Body of pancreas (tissue), 4 donors: ENCODE measurements at regions not wholly inside any gene's neighbourhood (a gene's known extent, or its start where the extent isn't known, plus 50 kb on each side); places are given as distances from the start of the nearest gene placed in this dataset.
A peak's percentile ranks its signal among the peaks of the same experiment; 100 is the strongest.

ENCODE experiments used
- ATAC-seq: fragments of 150-250 bp; one replicate; pipeline ENCODE4 v1.9.1; 2016
- DNase-seq, 4 donors: peaks; one replicate each; pipeline ENCODE4 v3.0.0-alpha.2; 2019
- H3K27ac ChIP-seq, 4 donors: fragments of 200-600 bp; sonication (generic); 1 replicate in 3 of 4; 2 replicates in 1 of 4; pipeline versions ENCODE4 v1.5.1 to v1.6.1; 2016 to 2019; ENCODE audit warnings: mild to moderate bottlenecking in 1 of 4, mixed read lengths in 1 of 4, moderate library complexity in 1 of 4
- H3K27me3 ChIP-seq, 2 donors: fragments of 200-600 bp; sonication (generic); one replicate each; pipeline ENCODE4 v1.6.0; 2016; ENCODE audit warnings: mild to moderate bottlenecking in 1 of 2
- H3K36me3 ChIP-seq, 2 donors: fragments of 200-600 bp; sonication (generic); replicated peaks in 1 of 2; 2 replicates each; pipeline ENCODE4 v1.5.1; 2016; ENCODE audit warnings: low read depth in 2 of 2; ENCODE audit not compliant: insufficient read depth in 1 of 2
- H3K4me1 ChIP-seq: fragments of 200-600 bp; sonication (generic); one replicate; pipeline ENCODE4 v1.6.0; 2016
- H3K4me3 ChIP-seq, 2 donors: fragments of 200-600 bp; sonication (generic); 1 replicate in 1 of 2; 2 replicates in 1 of 2; pipeline ENCODE4 v1.5.1; 2016 to 2019
- H3K9me3 ChIP-seq, 3 donors: fragments of 200-600 bp; sonication (generic); 1 replicate in 2 of 3; 2 replicates in 1 of 3; pipeline ENCODE4 v1.5.1; 2016
- POLR2A ChIP-seq, 3 donors: fragments of 450-650 bp; IDR thresholded peaks; one replicate each; pipeline ENCODE4 v1.6.1; 2016; ENCODE audit warnings: antibody characterized with exemption in 3 of 3, mild to moderate bottlenecking in 2 of 3
- WGBS, 2 donors: methylation state at CpG; one replicate each; pipeline ENCODE4 v1.1.5; 2017; 5-methylcytosine and 5-hydroxymethylcytosine counted together
- intact Hi-C: fragments of 100-400 bp; cut with DNase I; formaldehyde crosslinking; loops from one replicate; pipeline ENCODE4 v1.15.1; 2023
- TF ChIP-seq, protein P1 (sequence below), 7 experiments: fragments of 450-650 bp in 4 of 7; fragments of 200-600 bp in 3 of 7; sonication (generic) in 3 of 7; IDR thresholded peaks; one replicate each; pipeline ENCODE4 v1.5.1; 2016 to 2019; ENCODE audit warnings: antibody characterized with exemption in 7 of 7

DNA sequence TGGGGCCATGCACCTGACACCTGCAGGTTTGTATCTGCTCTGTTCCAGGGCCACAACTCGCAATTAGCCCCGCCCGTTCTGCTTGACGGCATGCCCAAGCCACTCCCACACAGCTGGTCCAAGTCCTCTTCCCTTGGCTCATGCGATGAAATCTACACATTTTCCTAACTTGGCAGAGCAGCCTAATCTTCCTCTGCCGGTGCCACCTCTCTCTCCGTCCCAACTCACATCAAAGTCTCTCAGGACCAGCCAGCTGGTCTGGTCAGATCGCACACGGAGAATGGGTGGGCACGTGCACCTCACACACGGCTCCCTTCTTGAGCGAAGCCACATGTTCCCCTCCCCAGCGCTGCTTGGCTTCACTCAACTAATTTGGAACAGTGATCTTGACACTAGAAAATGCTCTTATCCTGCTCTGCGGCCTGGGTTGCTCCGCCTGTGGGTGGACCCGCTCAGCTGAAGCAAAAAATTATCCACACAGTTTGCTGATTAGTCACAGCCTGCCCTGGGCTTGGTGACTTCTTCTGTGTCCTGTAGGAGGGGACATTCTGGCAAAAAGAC, 176.7 kb downstream of the NRP2 start:
- H3K27me3 ChIP-seq: no peaks in the 10 kb centered on the region
- intact Hi-C loops: no loop called here
- ATAC-seq (peak; percentile 99), DNase-seq (peak; percentile 93 to 97 (median 96))
- H3K4me1 ChIP-seq: peaks cover 20% of the 10 kb centered on the region
- peak overlapping the region; percentile 50 to 72 (median 66) for H3K27ac ChIP-seq
- TF ChIP-seq, protein P1, sequence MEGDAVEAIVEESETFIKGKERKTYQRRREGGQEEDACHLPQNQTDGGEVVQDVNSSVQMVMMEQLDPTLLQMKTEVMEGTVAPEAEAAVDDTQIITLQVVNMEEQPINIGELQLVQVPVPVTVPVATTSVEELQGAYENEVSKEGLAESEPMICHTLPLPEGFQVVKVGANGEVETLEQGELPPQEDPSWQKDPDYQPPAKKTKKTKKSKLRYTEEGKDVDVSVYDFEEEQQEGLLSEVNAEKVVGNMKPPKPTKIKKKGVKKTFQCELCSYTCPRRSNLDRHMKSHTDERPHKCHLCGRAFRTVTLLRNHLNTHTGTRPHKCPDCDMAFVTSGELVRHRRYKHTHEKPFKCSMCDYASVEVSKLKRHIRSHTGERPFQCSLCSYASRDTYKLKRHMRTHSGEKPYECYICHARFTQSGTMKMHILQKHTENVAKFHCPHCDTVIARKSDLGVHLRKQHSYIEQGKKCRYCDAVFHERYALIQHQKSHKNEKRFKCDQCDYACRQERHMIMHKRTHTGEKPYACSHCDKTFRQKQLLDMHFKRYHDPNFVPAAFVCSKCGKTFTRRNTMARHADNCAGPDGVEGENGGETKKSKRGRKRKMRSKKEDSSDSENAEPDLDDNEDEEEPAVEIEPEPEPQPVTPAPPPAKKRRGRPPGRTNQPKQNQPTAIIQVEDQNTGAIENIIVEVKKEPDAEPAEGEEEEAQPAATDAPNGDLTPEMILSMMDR (IDR thresholded peaks at IDR 0.05): peak in 1 of 7 experiments; percentile 15
- TF ChIP-seq POLR2A (IDR thresholded peaks at IDR 0.05): no peak
- 28 to 37% methylated on average over 16 of the region's 16 CpGs for WGBS, 2 donors
- H3K4me3 ChIP-seq: no peak overlapping the region
- no peaks in the 10 kb centered on the region for H3K36me3 ChIP-seq
- no peaks in the 10 kb centered on the region for H3K9me3 ChIP-seq

DNA sequence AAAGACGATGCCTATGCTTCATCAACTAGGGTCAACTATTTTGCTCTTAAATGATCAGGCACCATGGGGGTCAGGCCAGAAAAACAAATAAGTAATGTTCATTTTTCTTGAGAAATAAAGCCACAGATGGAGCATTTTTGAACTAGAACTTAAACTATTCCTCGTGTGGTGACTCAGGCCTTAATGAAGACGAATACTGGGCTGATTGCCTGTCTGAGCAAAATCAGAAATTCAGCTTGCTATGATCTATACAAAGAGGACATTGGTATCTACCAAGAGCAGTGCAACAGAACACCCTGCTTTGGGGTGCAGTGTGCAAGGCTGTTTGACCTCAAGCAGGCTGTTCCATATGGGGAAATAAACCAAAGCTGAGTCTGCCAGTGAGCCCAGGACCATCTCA, 176.0 kb downstream of the NRP2 start:
- Histone ChIP-seq H3K27ac (peak overlapping the region; percentile 42 to 72 (median 60)), H3K36me3 (no peaks in the 10 kb centered on the region), H3K4me1 (peaks cover 20% of the 10 kb centered on the region), H3K9me3 (no peaks in the 10 kb centered on the region), H3K27me3 (no peaks in the 10 kb centered on the region), H3K4me3 (no peak overlapping the region)
- 65 to 85% methylated on average over 3 of the region's 3 CpGs for WGBS, 2 donors
- ATAC-seq: no peak
- intact Hi-C loops: no loop called here
- TF ChIP-seq POLR2A (IDR thresholded peaks at IDR 0.05): no peak
- peak in 1 of 4 donors; percentile 7 for DNase-seq

DNA sequence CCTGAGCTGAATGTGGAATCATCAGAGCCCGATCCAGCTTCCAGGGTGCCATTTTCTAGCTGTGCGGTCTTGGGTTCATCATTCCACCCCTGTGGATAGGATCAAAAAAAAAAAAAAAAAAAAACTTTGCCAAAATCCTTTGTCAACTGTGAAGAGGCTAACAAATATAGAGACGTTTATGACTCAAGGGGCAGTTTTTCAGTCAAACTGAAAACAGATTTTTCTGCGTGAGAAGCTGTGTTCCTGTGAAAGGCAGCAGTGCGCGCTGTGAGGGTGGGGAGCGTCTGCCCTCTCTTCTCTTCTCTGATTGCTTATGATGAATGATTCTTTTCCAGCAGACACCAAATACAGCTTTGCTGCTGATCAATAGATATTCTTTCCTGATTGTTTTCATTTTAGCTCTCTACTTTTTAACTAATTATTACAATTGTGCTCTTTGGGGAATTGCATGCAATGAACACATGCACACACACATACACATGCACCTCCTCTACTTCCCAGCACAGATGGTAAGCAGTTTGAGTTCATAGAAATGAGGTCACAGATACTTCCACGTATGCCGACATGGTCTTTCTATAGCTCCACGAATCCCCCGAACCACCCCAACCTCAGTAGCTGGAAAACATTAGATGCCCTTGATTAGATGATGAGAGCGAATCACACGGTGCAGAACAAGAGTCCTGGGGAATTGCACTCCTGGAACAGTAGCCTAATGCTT, 175.4 kb downstream of the NRP2 start:
- Histone ChIP-seq H3K27ac (peak overlapping the region in 2 of 4 donors; percentile 71 to 72), H3K4me3 (no peak overlapping the region), H3K36me3 (no peaks in the 10 kb centered on the region), H3K4me1 (peaks cover 23% of the 10 kb centered on the region), H3K27me3 (no peaks in the 10 kb centered on the region), H3K9me3 (no peaks in the 10 kb centered on the region)
- WGBS, 2 donors: 89 to 92% methylated on average over 13 of the region's 13 CpGs
- intact Hi-C loops: no loop called here
- TF ChIP-seq POLR2A (IDR thresholded peaks at IDR 0.05): no peak
- TF ChIP-seq, protein P1 (IDR thresholded peaks at IDR 0.05): no peak
- ATAC-seq: no peak
- no peak for DNase-seq

DNA sequence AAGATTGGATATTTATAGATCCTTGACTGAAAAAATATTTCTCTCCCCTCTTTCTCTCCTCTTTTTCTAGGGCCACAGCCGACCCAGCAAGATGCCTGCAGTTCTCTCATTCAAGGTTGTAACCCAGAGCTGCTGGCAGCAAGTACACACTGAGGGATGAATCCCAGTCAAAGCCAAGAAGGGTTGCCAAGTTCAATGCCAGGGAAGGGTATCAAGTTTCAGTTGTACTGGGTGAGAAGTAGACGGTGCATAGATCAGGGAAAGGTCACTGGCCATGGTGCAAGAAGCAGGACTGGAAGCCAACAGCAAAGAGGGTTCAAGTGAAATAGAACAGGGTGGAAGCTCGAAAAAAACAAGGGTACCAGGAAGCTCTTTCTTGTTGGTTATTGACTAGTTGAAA, 170.2 kb downstream of the NRP2 start:
- intact Hi-C loops: no loop called here
- Histone ChIP-seq H3K36me3 (no peaks in the 10 kb centered on the region), H3K27ac (no peak overlapping the region), H3K4me1 (peaks cover 11% of the 10 kb centered on the region), H3K4me3 (no peak overlapping the region), H3K27me3 (no peaks in the 10 kb centered on the region), H3K9me3 (no peaks in the 10 kb centered on the region)
- 25% methylated on average over 3 of the region's 3 CpGs for WGBS, 2 donors
- DNase-seq (peak; percentile 60 to 85 (median 80)), ATAC-seq (peak; percentile 90)
- TF ChIP-seq POLR2A (IDR thresholded peaks at IDR 0.05): no peak
- TF ChIP-seq, protein P1 (IDR thresholded peaks at IDR 0.05): no peak

DNA sequence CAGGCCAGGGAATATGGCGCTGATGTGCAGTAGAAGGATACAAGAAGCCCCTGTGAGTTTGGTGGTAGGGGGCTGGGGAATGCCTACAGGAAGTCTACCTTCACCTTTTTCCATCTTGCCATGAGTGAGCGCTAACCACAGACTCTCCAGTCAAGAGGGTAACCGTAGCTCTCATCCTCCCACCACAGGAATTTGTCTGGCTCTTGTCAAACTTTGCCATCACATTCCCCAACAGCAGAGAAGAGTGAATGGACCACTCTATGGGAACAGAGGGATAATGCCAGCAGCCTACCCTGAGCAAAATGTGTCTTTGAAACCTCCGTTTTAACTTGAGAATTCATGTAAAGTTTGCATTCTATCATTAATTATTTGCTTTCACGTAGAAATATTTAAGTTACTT, 168.3 kb downstream of the NRP2 start:
- ATAC-seq: no peak
- no peak for DNase-seq
- Histone ChIP-seq H3K9me3 (no peaks in the 10 kb centered on the region), H3K27ac (no peak overlapping the region), H3K4me1 (peaks cover 11% of the 10 kb centered on the region), H3K36me3 (no peaks in the 10 kb centered on the region), H3K4me3 (no peak overlapping the region), H3K27me3 (no peaks in the 10 kb centered on the region)
- intact Hi-C loops: no loop called here
- 86 to 88% methylated on average over 5 of the region's 5 CpGs for WGBS, 2 donors
- TF ChIP-seq POLR2A (IDR thresholded peaks at IDR 0.05): no peak
